HG02763 (cell line): ENCODE measurements at regions not wholly inside any gene's neighbourhood (a gene's known extent, or its start where the extent isn't known, plus 50 kb on each side); places are given as distances from the start of the nearest gene placed in this dataset.
A peak's percentile ranks its signal among the peaks of the same experiment; 100 is the strongest.

ENCODE experiments used
- ATAC-seq: cut with Tn5 transposase; IDR thresholded peaks from one replicate; pipeline ENCODE4 v1.9.1; 2021; ENCODE audit warnings: mild to moderate bottlenecking, moderate library complexity; ENCODE audit not compliant: unreplicated experiment

- no peak for ATAC-seq
Measured at GRCh38 chr1:38476850-38477178, 382.8 kb downstream of the RRAGC start.

GRCh38 chr1:38476111-38476849, 383.3 kb downstream of the RRAGC start:
- no peak for ATAC-seq

- no peak for ATAC-seq
Measured at GRCh38 chr1:38475624-38476005, 384.0 kb downstream of the RRAGC start.

- peak; percentile 72 for ATAC-seq
Measured at GRCh38 chr1:38474738-38475623, 384.6 kb downstream of the RRAGC start.

GRCh38 chr1:38466487-38466886, 393.1 kb downstream of the RRAGC start:
- no peak for ATAC-seq

- ATAC-seq, result no peak
Measured at GRCh38 chr1:38465460-38465859, 394.1 kb downstream of the RRAGC start.

- ATAC-seq, result no peak
Measured at GRCh38 chr1:38464071-38464661, 395.4 kb downstream of the RRAGC start.

- ATAC-seq, result no peak
Measured at GRCh38 chr1:38463074-38463473, 396.5 kb downstream of the RRAGC start.

DNA sequence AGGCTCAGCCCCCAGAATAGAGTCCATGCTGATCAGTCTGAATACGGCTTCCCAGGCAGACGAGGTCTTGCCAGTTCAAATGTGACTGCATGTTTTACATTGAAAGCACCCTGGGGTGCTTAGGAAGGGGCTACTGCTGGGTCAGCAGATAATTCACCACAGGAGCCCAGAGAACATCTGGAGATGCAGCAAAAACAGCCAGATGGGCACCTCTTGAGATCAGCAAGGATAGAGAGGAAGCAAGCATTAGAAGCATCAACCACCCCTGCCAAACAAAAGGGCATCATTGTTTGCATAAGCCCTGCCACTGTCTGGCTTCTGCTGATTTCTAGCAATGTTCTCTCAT, 403.1 kb downstream of the RRAGC start:
- ATAC-seq, result no peak

DNA sequence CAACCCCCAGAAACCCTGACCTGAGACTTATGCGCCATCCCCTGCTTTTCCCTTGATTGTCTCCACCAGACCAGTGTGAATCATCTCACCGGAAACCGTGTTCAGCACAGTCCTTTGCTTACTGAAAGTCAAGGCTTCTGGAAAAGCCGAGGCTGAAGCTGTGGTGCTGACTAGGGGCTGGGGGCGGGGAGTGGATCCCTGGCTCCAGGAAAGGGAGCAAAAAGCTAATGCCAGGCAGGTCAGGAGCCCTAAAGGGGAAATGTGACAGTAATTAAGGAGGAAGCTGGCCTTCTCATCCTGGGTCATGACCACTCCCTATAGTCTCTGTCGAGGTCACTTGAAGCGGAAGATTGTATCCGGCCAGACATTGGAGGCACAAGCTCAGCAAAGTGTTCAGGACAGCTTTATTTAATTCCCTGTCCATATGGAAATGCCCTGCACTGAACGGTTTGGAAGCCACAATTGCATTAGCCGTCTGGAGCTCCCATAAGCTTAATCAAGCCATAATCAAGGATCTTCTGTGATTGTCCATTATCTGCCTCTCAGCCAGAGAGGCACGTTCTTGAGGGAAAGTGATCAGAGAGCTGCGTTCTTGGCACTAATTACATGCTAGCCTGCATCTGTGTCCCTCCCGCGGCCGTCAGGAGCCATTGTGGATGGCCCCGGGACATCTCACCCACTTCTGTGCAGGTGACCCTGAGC, 403.6 kb downstream of the RRAGC start:
- ATAC-seq, result no peak

DNA sequence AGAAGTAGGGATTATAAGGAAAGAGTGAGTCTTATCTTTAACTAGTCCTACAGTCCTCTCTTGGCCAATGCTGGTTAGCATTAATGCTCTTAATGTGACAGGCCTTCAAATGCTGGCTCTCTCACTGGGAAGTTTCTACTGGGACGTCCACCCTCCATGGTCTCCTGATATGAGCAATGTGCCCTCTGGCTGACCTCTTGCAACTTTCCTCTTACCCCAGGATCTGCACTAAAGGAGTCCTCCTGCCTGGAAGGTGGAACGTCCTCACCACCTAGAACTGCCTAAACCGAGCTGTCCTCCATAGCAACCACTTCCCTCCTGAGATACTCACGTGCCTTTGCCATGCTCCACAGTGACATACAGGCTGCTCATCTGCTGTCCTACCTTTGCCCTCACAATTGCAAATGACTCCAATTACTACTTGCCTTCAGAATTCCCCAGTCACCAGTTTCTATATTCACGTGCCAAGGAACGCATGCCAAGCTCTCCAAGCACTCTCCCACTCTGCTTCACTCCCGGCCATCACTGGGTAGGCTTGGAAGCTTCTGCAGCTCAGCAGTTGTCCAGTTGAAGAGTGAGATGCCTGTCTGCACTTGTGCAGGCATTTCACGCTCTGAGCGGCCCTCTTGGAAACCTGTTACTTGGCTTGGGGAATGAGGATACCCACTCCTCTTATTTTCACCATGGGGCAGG, 404.7 kb downstream of the RRAGC start:
- ATAC-seq, result no peak

- ATAC-seq, result no peak
Measured at GRCh38 chr1:38454236-38454635, 405.3 kb downstream of the RRAGC start.

GRCh38 chr1:38452246-38452645, 405.7 kb upstream of the POU3F1 start:
- no peak for ATAC-seq

DNA sequence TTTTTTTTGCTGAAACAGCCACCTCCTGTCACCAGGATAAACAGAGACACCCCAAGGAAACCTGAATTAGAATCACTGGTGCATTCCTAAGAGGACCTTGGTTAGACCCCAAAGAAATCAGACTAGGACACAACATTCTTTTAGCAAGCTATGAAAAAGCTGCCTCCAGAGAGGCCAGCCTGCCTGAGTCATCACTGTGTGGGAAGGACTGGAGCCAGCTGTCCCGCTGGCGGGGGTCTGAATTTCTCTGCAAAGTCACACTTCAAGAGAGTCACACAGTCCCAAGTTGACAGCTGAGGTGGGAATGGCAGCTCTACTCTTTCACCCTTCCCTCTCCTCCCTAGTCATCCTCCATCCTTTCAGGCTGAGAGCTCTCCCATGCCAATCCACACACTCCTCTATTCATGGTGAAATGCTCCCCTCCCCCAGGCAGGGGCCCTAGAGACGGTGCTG, 405.0 kb upstream of the POU3F1 start:
- no peak for ATAC-seq

DNA sequence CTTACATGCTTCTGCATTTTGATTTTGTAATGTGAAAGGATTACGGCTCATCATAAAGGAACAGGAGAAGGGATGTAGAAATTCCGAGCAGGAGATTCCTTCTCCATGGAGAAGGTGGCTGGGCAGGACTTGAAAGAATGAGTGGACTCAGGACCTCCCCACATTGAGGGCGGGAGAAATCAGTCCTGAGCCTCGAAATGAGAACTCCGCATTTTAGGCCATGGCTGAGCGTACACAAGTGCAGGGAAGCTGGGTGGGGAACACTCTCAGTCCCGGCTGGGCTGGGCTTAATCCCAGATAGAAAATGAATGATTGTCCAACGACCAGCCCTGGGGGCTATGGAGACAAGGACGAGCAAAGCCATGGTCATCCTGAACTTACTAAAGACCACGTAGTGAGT, 402.3 kb upstream of the POU3F1 start:
- no peak for ATAC-seq

- ATAC-seq, result no peak
Measured at GRCh38 chr1:38446936-38447335, 400.3 kb upstream of the POU3F1 start.

DNA sequence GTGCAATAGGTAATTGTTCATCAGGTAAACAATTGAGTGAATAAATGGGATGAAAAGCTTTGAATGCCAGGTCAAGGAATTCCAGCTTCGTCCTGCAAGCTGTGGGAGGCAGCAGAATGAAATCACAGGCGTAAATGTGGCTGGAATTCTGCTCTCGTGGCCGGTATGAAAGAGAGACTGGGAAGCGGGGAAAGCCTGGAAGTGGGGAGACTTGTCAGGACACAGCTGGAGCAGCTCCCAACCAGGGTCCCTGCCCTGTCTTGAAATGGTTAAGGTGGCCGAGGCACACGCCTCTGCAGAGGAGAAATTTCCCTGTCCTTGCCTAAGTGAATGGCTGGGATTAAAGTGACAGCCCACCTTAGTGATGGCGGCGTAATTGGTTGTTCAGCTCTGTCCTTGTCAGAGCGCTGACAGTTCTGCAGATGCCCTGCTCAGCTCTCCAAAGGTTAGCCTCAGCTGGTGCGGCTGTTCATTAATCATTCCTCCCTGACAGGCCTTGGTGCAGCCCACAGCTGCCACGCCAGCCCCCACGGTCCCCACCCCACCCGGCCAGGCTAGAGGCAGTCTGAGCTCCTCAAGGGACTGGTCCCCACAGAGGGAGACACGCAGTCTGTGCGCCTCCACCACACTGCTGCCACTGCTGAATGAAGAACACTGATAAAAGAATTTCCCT, 398.3 kb upstream of the POU3F1 start:
- ATAC-seq, result no peak

DNA sequence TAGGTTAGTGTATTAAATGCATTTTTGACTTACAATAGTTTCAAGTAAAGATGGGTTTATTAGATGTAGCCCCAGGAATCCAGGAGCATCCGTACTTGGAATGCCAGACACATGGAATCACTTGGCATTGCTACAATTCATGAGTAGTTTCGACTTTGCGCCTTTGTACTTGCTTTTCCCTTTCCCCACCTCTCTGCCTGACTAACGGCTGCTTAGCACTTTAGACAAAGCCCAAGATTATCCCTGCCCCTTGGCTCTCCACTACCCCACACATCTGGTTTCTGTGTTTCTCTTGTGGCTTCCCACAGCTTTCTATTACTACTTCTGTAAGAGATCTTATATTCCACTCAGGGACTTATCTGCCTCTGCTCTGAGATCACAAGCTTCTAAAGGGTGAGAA, 397.7 kb upstream of the POU3F1 start:
- ATAC-seq, result no peak

DNA sequence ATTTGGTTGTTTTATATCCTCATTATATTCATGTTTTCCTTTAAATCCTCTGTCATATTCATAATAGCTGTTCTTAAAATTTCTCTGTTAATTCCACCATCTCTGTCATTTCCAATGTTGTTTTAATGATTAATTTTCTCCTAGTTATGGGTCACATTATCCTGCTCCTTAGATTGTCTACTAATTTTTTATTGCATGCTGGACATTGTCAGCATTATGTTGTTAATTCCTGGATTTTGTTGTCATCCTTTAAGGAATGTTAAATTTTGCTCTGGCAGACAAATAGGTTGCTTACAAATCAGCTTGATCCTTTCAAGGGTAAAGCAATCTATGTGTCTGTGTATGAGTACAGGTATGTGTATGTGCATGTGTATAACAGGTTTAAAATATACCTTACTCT, 393.8 kb upstream of the POU3F1 start:
- ATAC-seq, result no peak

DNA sequence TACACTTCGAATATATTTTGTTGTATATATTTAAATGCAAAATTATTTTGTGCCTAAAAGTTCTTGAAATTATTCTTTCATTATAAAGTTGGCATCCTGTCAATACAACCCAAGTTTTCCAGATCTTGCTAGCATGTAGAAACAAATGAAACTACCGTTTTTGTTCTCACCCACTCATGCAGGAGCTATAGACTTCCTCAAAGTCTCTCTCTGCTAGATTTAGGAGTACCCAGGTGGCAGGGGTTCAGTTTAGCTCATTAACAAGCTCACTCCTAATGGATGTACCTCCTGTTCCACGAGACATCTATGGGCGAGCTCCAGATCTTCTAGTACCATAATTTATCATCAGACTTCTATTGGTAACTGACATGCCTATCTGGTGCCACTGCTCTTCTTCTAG, 390.2 kb upstream of the POU3F1 start:
- ATAC-seq, result no peak
